Trophoblast cell (in vitro differentiated cells and primary cell): ENCODE measurements at regions not wholly inside any gene's neighbourhood (a gene's known extent, or its start where the extent isn't known, plus 50 kb on each side); places are given as distances from the start of the nearest gene placed in this dataset.

Experiments used
- DNase-seq, 2 donors: peaks; one replicate each; pipeline ENCODE4 v3.0.0-alpha.2; 2016
- H2AFZ ChIP-seq: 2 replicates; pipeline ENCODE4 v1.6.1; 2013; ENCODE audit warnings: low read length, moderate library complexity, mild to moderate bottlenecking; ENCODE audit not compliant: insufficient read depth, poor library complexity
- H2AK5ac ChIP-seq: 2 replicates; pipeline ENCODE4 v1.6.1; 2013; ENCODE audit warnings: mild to moderate bottlenecking, low read length
- H2BK120ac ChIP-seq: 2 replicates; pipeline ENCODE4 v1.6.1; 2013; ENCODE audit warnings: low read length, mild to moderate bottlenecking, moderate library complexity; ENCODE audit not compliant: insufficient read depth, poor library complexity
- H2BK12ac ChIP-seq: 2 replicates; pipeline ENCODE4 v1.6.1; 2013; ENCODE audit warnings: mild to moderate bottlenecking, low read length, moderate library complexity
- H2BK5ac ChIP-seq: 2 replicates; pipeline ENCODE4 v1.6.1; 2013; ENCODE audit warnings: low read length, low read depth, moderate library complexity, mild to moderate bottlenecking; ENCODE audit not compliant: poor library complexity
- H3K14ac ChIP-seq: 2 replicates; pipeline ENCODE4 v1.6.1; 2013; ENCODE audit warnings: mild to moderate bottlenecking, low read length
- H3K18ac ChIP-seq: 2 replicates; pipeline ENCODE4 v1.6.1; 2013; ENCODE audit warnings: mild to moderate bottlenecking, low read length
- H3K23ac ChIP-seq: 2 replicates; pipeline ENCODE4 v1.6.1; 2013; ENCODE audit warnings: low read length
- H3K27ac ChIP-seq: 2 replicates; pipeline ENCODE4 v1.5.1; 2013; ENCODE audit warnings: low read depth, mild to moderate bottlenecking, inconsistent platforms, low read length, moderate library complexity
- H3K27me3 ChIP-seq: 2 replicates; pipeline ENCODE4 v1.6.1; 2013; ENCODE audit warnings: inconsistent platforms, mild to moderate bottlenecking, low read length, moderate library complexity; ENCODE audit not compliant: insufficient read depth
- H3K36me3 ChIP-seq, 2 experiments: 1 replicate in 1 of 2; 2 replicates in 1 of 2; pipeline ENCODE4 v1.6.1; 2013; ENCODE audit warnings: low read length in 2 of 2, mild to moderate bottlenecking in 2 of 2, moderate library complexity in 1 of 2; ENCODE audit not compliant: insufficient read depth in 2 of 2, control insufficient read depth in 1 of 2
- H3K4ac ChIP-seq: 2 replicates; pipeline ENCODE4 v1.6.1; 2013; ENCODE audit warnings: low read depth, mild to moderate bottlenecking, low read length, moderate library complexity
- H3K4me1 ChIP-seq, 2 experiments: 1 replicate in 1 of 2; 2 replicates in 1 of 2; pipeline ENCODE4 v1.6.1; 2013; ENCODE audit warnings: low read length in 2 of 2, mild to moderate bottlenecking in 2 of 2, moderate library complexity in 1 of 2; ENCODE audit not compliant: insufficient read depth in 2 of 2, control insufficient read depth in 1 of 2
- H3K4me2 ChIP-seq: 2 replicates; pipeline ENCODE4 v1.6.1; 2013; ENCODE audit warnings: inconsistent platforms, mild to moderate bottlenecking, low read length, moderate library complexity
- H3K4me3 ChIP-seq: 2 replicates; pipeline ENCODE4 v1.5.1; 2013; ENCODE audit warnings: mild to moderate bottlenecking, low read depth, low read length, inconsistent platforms
- H3K79me1 ChIP-seq: one replicate; pipeline ENCODE4 v1.6.1; 2013; ENCODE audit warnings: low read length
- H3K79me2 ChIP-seq: 2 replicates; pipeline ENCODE4 v1.6.1; 2013; ENCODE audit warnings: low read length, mild to moderate bottlenecking; ENCODE audit not compliant: control insufficient read depth, insufficient read depth, poor library complexity
- H3K9ac ChIP-seq: 2 replicates; pipeline ENCODE4 v1.6.1; 2013; ENCODE audit warnings: mild to moderate bottlenecking, low read length
- H3K9me3 ChIP-seq: 2 replicates; pipeline ENCODE4 v1.6.1; 2013; ENCODE audit warnings: low read depth, mild to moderate bottlenecking, control low read depth, inconsistent platforms, low read length; ENCODE audit not compliant: insufficient read depth
- H4K12ac ChIP-seq: 2 replicates; pipeline ENCODE4 v1.6.1; 2013; ENCODE audit warnings: low read depth, mild to moderate bottlenecking, low read length, moderate library complexity
- H4K8ac ChIP-seq: 2 replicates; pipeline ENCODE4 v1.6.1; 2013; ENCODE audit warnings: low read depth, mild to moderate bottlenecking, low read length, moderate library complexity
- H4K91ac ChIP-seq: one replicate; pipeline ENCODE4 v1.6.1; 2013; ENCODE audit warnings: low read depth, mild to moderate bottlenecking, low read length, moderate library complexity
- WGBS: extraction: QIAGEN DNeasy Blood & Tissue Kit; methylation state at CpG from one replicate; pipeline ENCODE4 v1.1.7; 2013; ENCODE audit warnings: missing lambda C conversion rate; ENCODE audit not compliant: insufficient read length, insufficient coverage; ENCODE audit errors: extremely low coverage; 5-methylcytosine and 5-hydroxymethylcytosine counted together

GRCh38 chr2:22838461-22838860 is 546.5 kb upstream of the KLHL29 start:
- no peak for DNase-seq
- H3K79me1 ChIP-seq: no peaks in the 10 kb centered on the region
- no peak overlapping the region for H2BK12ac ChIP-seq
- no peaks in the 10 kb centered on the region for H3K27me3 ChIP-seq
- H3K4me3 ChIP-seq: no peak overlapping the region
- H3K23ac ChIP-seq: no peak overlapping the region
- no peaks in the 10 kb centered on the region for H3K9me3 ChIP-seq
- H2BK5ac ChIP-seq: no peak overlapping the region
- no peak overlapping the region for H3K18ac ChIP-seq
- no peaks in the 10 kb centered on the region for H3K36me3 ChIP-seq
- no peak overlapping the region for H4K8ac ChIP-seq
- no peak overlapping the region for H2BK120ac ChIP-seq
- no peaks in the 10 kb centered on the region for H3K79me2 ChIP-seq
- H3K14ac ChIP-seq: no peak overlapping the region
- H4K12ac ChIP-seq: no peak overlapping the region
- H3K27ac ChIP-seq: no peak overlapping the region
- H3K4ac ChIP-seq: no peak overlapping the region
- no peak overlapping the region for H3K4me2 ChIP-seq
- no peak overlapping the region for H2AFZ ChIP-seq
- no peaks in the 10 kb centered on the region for H3K4me1 ChIP-seq
- no peak overlapping the region for H2AK5ac ChIP-seq
- H4K91ac ChIP-seq: no peak overlapping the region
- no peak overlapping the region for H3K9ac ChIP-seq

- Histone ChIP-seq H3K4me3 (no peak overlapping the region), H3K14ac (no peak overlapping the region), H2BK120ac (no peak overlapping the region), H3K9me3 (no peaks in the 10 kb centered on the region), H3K36me3 (no peaks in the 10 kb centered on the region), H3K79me2 (no peaks in the 10 kb centered on the region), H3K27ac (no peak overlapping the region), H3K4me2 (no peak overlapping the region), H3K23ac (no peak overlapping the region), H3K79me1 (no peaks in the 10 kb centered on the region), H2AFZ (no peak overlapping the region), H3K4me1 (no peaks in the 10 kb centered on the region), H3K27me3 (no peaks in the 10 kb centered on the region), H2BK12ac (no peak overlapping the region), H2BK5ac (no peak overlapping the region), H3K9ac (no peak overlapping the region), H3K4ac (no peak overlapping the region), H2AK5ac (no peak overlapping the region), H4K91ac (no peak overlapping the region), H4K12ac (no peak overlapping the region), H3K18ac (no peak overlapping the region), H4K8ac (no peak overlapping the region)
- WGBS: no CpG with 5 or more reads among the region's 5 CpGs
- DNase-seq: no peak
Observed at GRCh38 chr2:22842205-22842869, 542.6 kb upstream of the KLHL29 start.

- H2BK120ac ChIP-seq: no peak overlapping the region
- no peak overlapping the region for H2BK12ac ChIP-seq
- H4K8ac ChIP-seq: no peak overlapping the region
- H3K27me3 ChIP-seq: no peaks in the 10 kb centered on the region
- no peak overlapping the region for H3K9ac ChIP-seq
- H3K9me3 ChIP-seq: no peaks in the 10 kb centered on the region
- no peak overlapping the region for H3K4me2 ChIP-seq
- H3K79me1 ChIP-seq: no peaks in the 10 kb centered on the region
- H3K27ac ChIP-seq: no peak overlapping the region
- H3K4me1 ChIP-seq: no peaks in the 10 kb centered on the region
- no peak overlapping the region for H2AFZ ChIP-seq
- no peak overlapping the region for H3K4me3 ChIP-seq
- H3K23ac ChIP-seq: no peak overlapping the region
- no peak overlapping the region for H4K12ac ChIP-seq
- no peaks in the 10 kb centered on the region for H3K79me2 ChIP-seq
- no CpG with 5 or more reads among the region's 1 CpG for WGBS
- H2AK5ac ChIP-seq: no peak overlapping the region
- no peak overlapping the region for H3K4ac ChIP-seq
- no peak overlapping the region for H3K14ac ChIP-seq
- no peak for DNase-seq
- no peak overlapping the region for H3K18ac ChIP-seq
- no peaks in the 10 kb centered on the region for H3K36me3 ChIP-seq
- no peak overlapping the region for H2BK5ac ChIP-seq
- no peak overlapping the region for H4K91ac ChIP-seq
Observed at GRCh38 chr2:22843919-22844537, 541.0 kb upstream of the KLHL29 start.

DNA sequence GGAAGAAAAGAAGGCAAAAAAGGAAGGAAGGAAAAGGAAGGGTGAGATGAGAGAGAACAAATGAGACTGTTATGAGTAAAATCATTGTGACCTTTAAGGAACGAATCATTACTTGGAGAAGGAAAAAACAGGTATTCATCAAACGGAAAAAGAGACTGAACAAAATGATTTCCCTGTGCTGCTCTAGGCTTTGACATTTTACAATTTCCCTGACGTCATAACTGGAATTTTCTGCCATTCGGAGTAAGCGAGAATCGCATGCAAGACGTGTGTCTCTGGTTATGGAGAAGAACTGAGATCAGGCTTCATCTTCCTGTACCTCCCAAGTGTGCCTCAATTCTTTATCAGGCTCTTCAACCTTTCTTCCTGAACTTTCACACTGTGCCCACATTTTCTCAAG is 534.7 kb upstream of the KLHL29 start:
- Histone ChIP-seq H3K14ac (no peak overlapping the region), H4K91ac (no peak overlapping the region), H3K4ac (no peak overlapping the region), H2BK12ac (no peak overlapping the region), H3K9ac (no peak overlapping the region), H3K9me3 (no peaks in the 10 kb centered on the region), H4K8ac (no peak overlapping the region), H3K4me3 (no peak overlapping the region), H3K27me3 (no peaks in the 10 kb centered on the region), H3K36me3 (no peaks in the 10 kb centered on the region), H3K18ac (no peak overlapping the region), H2BK120ac (no peak overlapping the region), H3K4me1 (no peaks in the 10 kb centered on the region), H4K12ac (no peak overlapping the region), H3K79me2 (no peaks in the 10 kb centered on the region), H3K4me2 (no peak overlapping the region), H2AK5ac (no peak overlapping the region), H2BK5ac (no peak overlapping the region), H2AFZ (no peak overlapping the region), H3K79me1 (no peaks in the 10 kb centered on the region), H3K27ac (no peak overlapping the region), H3K23ac (no peak overlapping the region)
- DNase-seq: no peak
- WGBS: no CpG with 5 or more reads among the region's 7 CpGs
